CD4-positive, CD25-positive, alpha-beta regulatory T cell (primary cell): ENCODE measurements at regions not wholly inside any gene's neighbourhood (a gene's known extent, or its start where the extent isn't known, plus 50 kb on each side); places are given as distances from the start of the nearest gene placed in this dataset.

Source experiments
- ATAC-seq, 2 donors: fragments of 150-1000 bp; cut with Tn5 transposase; one replicate each; pipeline ENCODE4 v1.10.0; 2021; ENCODE audit warnings: low read depth in 2 of 2, moderate number of reproducible peaks in 2 of 2, moderate library complexity in 1 of 2
- DNase-seq, 3 donors: peaks; one replicate each; pipeline versions ENCODE4 v3.0.0 to v3.0.0-alpha.2; 2012 to 2022; ENCODE audit warnings: mixed read lengths in 1 of 3
- H3K27ac ChIP-seq: one replicate; pipeline ENCODE4 v1.7.0; 2013; ENCODE audit warnings: mild to moderate bottlenecking, low read length; ENCODE audit not compliant: insufficient read depth, poor library complexity, severe bottlenecking
- H3K27me3 ChIP-seq: one replicate; pipeline ENCODE4 v1.7.0; 2013; ENCODE audit warnings: low read length; ENCODE audit not compliant: control insufficient read depth, insufficient read depth
- H3K36me3 ChIP-seq: one replicate; pipeline ENCODE4 v1.7.0; 2013; ENCODE audit warnings: mild to moderate bottlenecking, low read length, moderate library complexity; ENCODE audit not compliant: control insufficient read depth, insufficient read depth
- H3K4me1 ChIP-seq: 2 replicates; pipeline ENCODE4 v1.7.0; 2013; ENCODE audit warnings: mild to moderate bottlenecking, low read length; ENCODE audit not compliant: insufficient read depth, control insufficient read depth, poor library complexity, severe bottlenecking
- H3K4me3 ChIP-seq: one replicate; pipeline ENCODE4 v1.7.0; 2013; ENCODE audit warnings: low read depth, mild to moderate bottlenecking, low read length, moderate library complexity
- H3K9me3 ChIP-seq, 2 experiments: 1 replicate in 1 of 2; 2 replicates in 1 of 2; pipeline ENCODE4 v1.7.0; 2013; ENCODE audit warnings: low read length in 2 of 2, mild to moderate bottlenecking in 1 of 2, moderate library complexity in 1 of 2; ENCODE audit not compliant: control insufficient read depth in 2 of 2
- H3K27ac Mint-ChIP-seq, 3 donors: one replicate each; pipeline ENCODE4 v1.8.0; 2020 to 2022; ENCODE audit warnings: mild to moderate bottlenecking in 3 of 3, mixed read lengths in 3 of 3, moderate library complexity in 2 of 3
- H3K27me3 Mint-ChIP-seq: one replicate; pipeline ENCODE4 v1.8.0; 2022; ENCODE audit warnings: mild to moderate bottlenecking, mixed read lengths
- H3K36me3 Mint-ChIP-seq: one replicate; pipeline ENCODE4 v1.8.0; 2020; ENCODE audit warnings: mixed read lengths
- H3K4me1 Mint-ChIP-seq, 4 donors: one replicate each; pipeline ENCODE4 v1.8.0; 2020 to 2022; ENCODE audit warnings: mixed read lengths in 4 of 4, mild to moderate bottlenecking in 1 of 4
- H3K4me3 Mint-ChIP-seq, 4 donors: one replicate each; pipeline ENCODE4 v1.8.0; 2020 to 2022; ENCODE audit warnings: mild to moderate bottlenecking in 4 of 4, mixed read lengths in 4 of 4, moderate library complexity in 3 of 4
- H3K9me3 Mint-ChIP-seq, 7 donors: one replicate each; pipeline ENCODE4 v1.8.0; 2020 to 2022; ENCODE audit warnings: mixed read lengths in 7 of 7, mild to moderate bottlenecking in 3 of 7, moderate library complexity in 2 of 7

DNA sequence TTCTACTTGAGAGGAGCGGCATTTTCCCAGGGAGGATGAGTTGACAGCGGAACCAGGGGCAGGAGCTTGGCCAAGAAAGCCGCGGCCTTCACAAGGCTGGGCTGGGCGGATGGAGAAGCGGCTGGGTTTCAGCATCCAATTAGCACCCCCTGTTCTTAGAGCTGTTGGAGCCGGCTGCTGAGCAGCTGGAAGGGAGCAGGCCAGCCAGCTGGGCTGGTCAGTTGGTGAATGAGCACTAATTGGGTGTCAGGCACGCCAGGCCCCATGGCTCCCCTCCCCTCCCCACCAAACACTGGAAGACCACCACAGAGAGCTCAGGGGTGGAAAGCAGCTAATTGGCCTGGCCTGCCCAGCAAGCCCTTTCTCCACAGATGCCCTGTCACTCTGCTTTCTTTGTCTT is 245.6 kb downstream of the RRAGC start:
- Histone ChIP-seq H3K4me1 (no peaks in the 10 kb centered on the region), H3K4me3 (no peak overlapping the region), H3K9me3 (peaks cover 0 to 4% of the 10 kb centered on the region in 2 experiments), H3K36me3 (no peaks in the 10 kb centered on the region), H3K27ac (no peak overlapping the region), H3K27me3 (peaks cover 4% of the 10 kb centered on the region)
- H3K36me3 Mint-ChIP-seq, result no peaks in the 10 kb centered on the region
- no peaks in the 10 kb centered on the region for H3K4me1 Mint-ChIP-seq
- no peak for ATAC-seq
- peaks cover 25% of the 10 kb centered on the region for H3K27me3 Mint-ChIP-seq
- no peak for DNase-seq
- no peak overlapping the region for H3K4me3 Mint-ChIP-seq
- H3K9me3 Mint-ChIP-seq, result peaks cover 0 to 6% (median 3%) of the 10 kb centered on the region in 7 donors
- no peak overlapping the region for H3K27ac Mint-ChIP-seq

DNA sequence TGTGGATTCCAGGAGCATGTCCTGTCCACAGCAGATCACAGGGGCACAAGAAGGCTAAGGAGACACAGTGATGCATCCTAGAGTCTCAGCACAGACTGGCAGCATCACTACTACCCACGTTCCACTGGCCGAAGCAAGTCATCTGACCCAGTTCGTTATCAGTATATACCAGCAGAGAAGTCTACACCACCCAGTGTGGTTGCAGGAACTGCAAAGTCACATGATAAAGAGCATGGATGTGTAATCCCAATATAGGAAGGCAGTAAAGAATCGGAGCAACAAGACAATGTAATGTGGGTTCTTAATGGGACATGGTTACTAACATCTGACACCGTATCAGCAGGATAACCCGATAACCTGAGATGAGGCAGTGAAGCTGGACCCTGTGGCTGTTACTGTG is 246.6 kb downstream of the RRAGC start:
- ATAC-seq, result no peak
- Mint-ChIP-seq H3K9me3 (peaks cover 0 to 6% (median 3%) of the 10 kb centered on the region in 7 donors), H3K27me3 (peaks cover 25% of the 10 kb centered on the region)

DNA sequence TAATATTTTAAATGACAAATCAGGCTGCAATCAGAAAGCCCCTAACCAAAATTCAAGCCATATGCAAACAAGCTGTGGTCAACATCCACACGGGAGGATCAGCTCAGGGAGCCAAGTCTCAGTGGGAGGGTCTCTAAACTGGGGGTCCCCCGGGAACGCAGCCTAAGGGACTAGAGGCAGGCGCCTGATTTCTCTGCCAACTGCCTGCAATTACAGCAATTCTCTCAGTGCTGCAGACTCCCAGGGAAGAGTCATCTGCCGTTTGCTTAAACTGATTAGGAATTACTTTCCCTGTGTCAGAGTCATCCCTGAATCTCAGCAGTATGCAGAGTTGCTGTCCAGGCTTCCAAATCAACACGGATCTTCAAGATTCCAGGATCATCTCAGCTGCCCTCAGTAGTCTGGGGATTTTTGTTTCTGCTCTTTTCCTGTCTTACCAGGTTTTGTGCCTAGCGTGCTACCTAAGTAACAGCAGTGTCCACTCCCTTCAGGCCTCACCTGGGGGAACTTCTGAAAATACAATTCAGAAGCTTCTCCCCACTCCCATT is 247.8 kb downstream of the RRAGC start:
- Mint-ChIP-seq H3K36me3 (no peaks in the 10 kb centered on the region), H3K9me3 (peaks cover 0 to 6% (median 3%) of the 10 kb centered on the region in 7 donors), H3K4me1 (no peaks in the 10 kb centered on the region), H3K4me3 (no peak overlapping the region), H3K27me3 (peaks cover 19% of the 10 kb centered on the region), H3K27ac (no peak overlapping the region)
- ATAC-seq (no peak), DNase-seq (no peak)
- no peaks in the 10 kb centered on the region for H3K4me1 ChIP-seq
- peaks cover 2% of the 10 kb centered on the region for H3K27me3 ChIP-seq
- no peaks in the 10 kb centered on the region for H3K36me3 ChIP-seq
- H3K27ac ChIP-seq, result no peak overlapping the region
- H3K9me3 ChIP-seq, result peaks cover 0 to 4% of the 10 kb centered on the region in 2 experiments
- H3K4me3 ChIP-seq, result no peak overlapping the region

More for the DNA sequence above, 246.6 kb downstream of the RRAGC start:
- DNase-seq, result no peak
- no peaks in the 10 kb centered on the region for H3K4me1 ChIP-seq
- Mint-ChIP-seq H3K4me1 (no peaks in the 10 kb centered on the region), H3K4me3 (no peak overlapping the region), H3K27ac (no peak overlapping the region), H3K36me3 (no peaks in the 10 kb centered on the region)
- H3K9me3 ChIP-seq, result peaks cover 0 to 4% of the 10 kb centered on the region in 2 experiments
- H3K27ac ChIP-seq, result no peak overlapping the region
- H3K36me3 ChIP-seq, result no peaks in the 10 kb centered on the region
- H3K27me3 ChIP-seq, result peaks cover 4% of the 10 kb centered on the region
- no peak overlapping the region for H3K4me3 ChIP-seq

DNA sequence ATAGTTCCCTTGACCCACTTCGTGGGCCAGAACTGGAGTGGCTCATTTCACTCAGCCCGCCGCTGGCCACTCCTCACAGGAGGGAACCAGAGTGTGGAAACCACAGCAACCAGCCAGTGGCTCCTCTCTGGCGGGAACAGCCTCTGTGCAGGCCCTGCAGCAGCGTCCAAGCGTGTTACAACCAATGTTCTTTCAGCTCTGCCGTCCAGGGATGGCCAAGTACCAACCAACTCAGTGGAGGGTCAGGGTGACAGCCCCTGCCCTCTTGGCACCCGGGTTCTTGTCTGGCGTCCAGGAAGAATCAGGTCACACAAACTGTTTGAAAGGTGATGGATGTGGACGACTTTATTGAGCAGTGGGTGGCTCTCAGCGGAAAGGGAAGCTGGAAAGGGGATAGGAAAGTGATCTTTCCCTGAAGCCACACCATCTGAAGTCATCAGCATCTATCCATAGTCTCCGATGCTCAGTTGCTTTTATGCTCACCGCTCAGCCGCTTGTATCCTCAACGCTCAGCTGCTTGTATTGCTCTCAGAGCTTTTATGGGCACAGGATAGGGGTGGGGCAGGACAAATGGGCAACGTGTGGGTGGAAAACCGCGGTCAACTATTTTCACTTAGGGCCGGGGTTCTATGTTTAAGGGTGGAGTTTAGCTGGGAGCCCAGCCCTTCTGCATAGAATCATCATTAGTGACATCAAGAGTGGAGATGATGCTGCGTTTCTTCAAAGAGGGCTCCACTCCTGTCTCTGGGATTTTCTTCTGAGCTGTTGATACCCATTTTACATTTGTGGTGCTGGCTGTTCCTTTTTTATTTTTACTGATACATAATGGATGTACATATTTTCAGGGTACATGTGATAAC is 250.2 kb downstream of the RRAGC start:
- Histone ChIP-seq H3K27ac (no peak overlapping the region), H3K4me1 (no peaks in the 10 kb centered on the region), H3K9me3 (no peaks in the 10 kb centered on the region), H3K27me3 (no peaks in the 10 kb centered on the region), H3K4me3 (no peak overlapping the region), H3K36me3 (no peaks in the 10 kb centered on the region)
- no peak overlapping the region for H3K4me3 Mint-ChIP-seq
- H3K36me3 Mint-ChIP-seq, result no peaks in the 10 kb centered on the region
- peaks cover 15% of the 10 kb centered on the region for H3K27me3 Mint-ChIP-seq
- ATAC-seq (no peak), DNase-seq (no peak)
- no peaks in the 10 kb centered on the region for H3K4me1 Mint-ChIP-seq
- no peak overlapping the region for H3K27ac Mint-ChIP-seq
- H3K9me3 Mint-ChIP-seq, result no peaks in the 10 kb centered on the region

DNA sequence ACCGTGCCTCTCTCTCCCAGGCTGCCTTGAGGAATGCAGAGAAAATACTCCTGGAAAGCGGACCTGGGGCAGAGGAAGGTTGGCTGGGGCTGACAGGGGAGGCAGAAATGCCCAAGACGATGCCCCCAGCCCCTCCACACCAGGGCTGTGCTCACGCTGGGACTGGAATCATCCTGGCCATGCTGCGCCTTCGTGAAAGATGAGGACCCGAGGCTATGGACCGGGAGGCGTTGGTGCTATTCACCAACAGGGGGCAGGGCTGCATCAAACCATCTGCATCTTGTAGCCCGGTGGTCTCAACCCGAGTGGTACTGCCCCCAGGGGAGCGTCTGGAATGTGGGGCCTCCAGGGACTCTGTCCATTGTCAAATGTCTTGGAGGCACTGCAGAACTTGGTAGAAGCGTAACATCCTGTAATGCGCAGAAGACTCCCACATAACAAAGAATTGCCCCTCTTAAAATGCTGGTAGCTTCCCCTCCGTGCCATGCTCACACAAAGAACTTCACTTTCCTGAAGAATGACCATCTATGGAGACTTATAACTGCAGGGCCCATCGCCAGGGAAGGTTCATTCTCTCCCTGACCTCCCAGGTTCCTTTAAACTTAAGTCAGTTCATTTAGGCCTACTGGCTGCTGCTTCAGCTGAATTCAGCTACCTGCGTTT is 251.2 kb downstream of the RRAGC start:
- no peaks in the 10 kb centered on the region for H3K4me1 Mint-ChIP-seq
- H3K27ac Mint-ChIP-seq, result no peak overlapping the region
- peak in 1 of 3 donors; percentile 20 for DNase-seq
- Histone ChIP-seq H3K4me1 (no peaks in the 10 kb centered on the region), H3K9me3 (no peaks in the 10 kb centered on the region), H3K27ac (no peak overlapping the region), H3K36me3 (no peaks in the 10 kb centered on the region), H3K4me3 (no peak overlapping the region), H3K27me3 (peaks cover 3% of the 10 kb centered on the region)
- no peaks in the 10 kb centered on the region for H3K9me3 Mint-ChIP-seq
- H3K27me3 Mint-ChIP-seq, result peaks cover 14% of the 10 kb centered on the region
- H3K4me3 Mint-ChIP-seq, result no peak overlapping the region
- no peaks in the 10 kb centered on the region for H3K36me3 Mint-ChIP-seq
- no peak for ATAC-seq

DNA sequence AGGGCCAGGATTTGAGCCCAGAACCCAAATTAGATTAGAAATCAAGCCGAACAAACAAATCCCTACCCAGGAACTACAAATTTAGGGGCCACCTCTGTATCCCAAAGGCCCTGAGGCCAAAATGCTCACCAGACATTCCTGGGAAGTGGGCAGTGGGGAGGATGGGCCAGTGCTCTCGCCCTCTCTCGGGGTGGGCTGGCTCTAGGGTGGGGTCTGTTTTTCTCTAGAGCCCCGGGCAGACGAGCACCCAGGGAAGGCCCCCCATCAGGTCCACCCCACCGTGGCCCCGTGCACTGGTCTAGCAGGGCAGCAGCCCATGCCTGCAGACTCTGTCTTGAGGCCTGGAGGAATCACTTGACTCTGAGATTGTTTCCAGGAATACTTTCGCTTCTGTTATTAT is 252.0 kb downstream of the RRAGC start:
- H3K9me3 ChIP-seq, result no peaks in the 10 kb centered on the region
- no peak overlapping the region for H3K4me3 ChIP-seq
- peaks cover 3% of the 10 kb centered on the region for H3K27me3 ChIP-seq
- H3K36me3 ChIP-seq, result no peaks in the 10 kb centered on the region
- H3K27me3 Mint-ChIP-seq, result peaks cover 9% of the 10 kb centered on the region
- no peak overlapping the region for H3K4me3 Mint-ChIP-seq
- no peak for ATAC-seq
- H3K4me1 Mint-ChIP-seq, result no peaks in the 10 kb centered on the region
- H3K36me3 Mint-ChIP-seq, result no peaks in the 10 kb centered on the region
- DNase-seq, result no peak
- H3K27ac Mint-ChIP-seq, result no peak overlapping the region
- no peak overlapping the region for H3K27ac ChIP-seq
- no peaks in the 10 kb centered on the region for H3K4me1 ChIP-seq
- no peaks in the 10 kb centered on the region for H3K9me3 Mint-ChIP-seq

DNA sequence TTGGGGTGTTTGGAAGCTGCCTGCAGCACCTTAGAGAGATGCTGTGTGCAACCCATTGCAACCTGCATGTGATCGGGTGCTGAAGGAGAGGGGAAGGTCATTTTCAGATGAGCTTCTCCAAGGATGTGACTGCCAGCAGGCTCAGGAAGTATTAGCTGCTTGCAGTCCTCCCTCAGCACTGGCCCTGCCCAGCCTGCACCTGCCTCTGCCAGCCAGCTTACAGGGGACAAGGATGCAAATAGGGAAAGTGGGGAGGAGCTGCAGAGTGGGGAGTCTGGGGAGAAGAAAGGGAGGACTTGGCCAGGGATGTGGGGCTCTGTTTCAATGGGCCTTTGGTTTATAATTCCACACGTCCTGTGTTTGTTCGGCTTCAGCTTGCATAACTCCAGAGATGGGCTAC is 254.5 kb downstream of the RRAGC start:
- DNase-seq (no peak), ATAC-seq (no peak)
- H3K4me3 Mint-ChIP-seq, result no peak overlapping the region
- Histone ChIP-seq H3K4me3 (no peak overlapping the region), H3K27ac (no peak overlapping the region), H3K27me3 (peaks cover 7% of the 10 kb centered on the region), H3K36me3 (no peaks in the 10 kb centered on the region), H3K4me1 (no peaks in the 10 kb centered on the region), H3K9me3 (no peaks in the 10 kb centered on the region)
- peaks cover 10% of the 10 kb centered on the region for H3K27me3 Mint-ChIP-seq
- no peaks in the 10 kb centered on the region for H3K9me3 Mint-ChIP-seq
- H3K27ac Mint-ChIP-seq, result no peak overlapping the region
- no peaks in the 10 kb centered on the region for H3K36me3 Mint-ChIP-seq
- no peaks in the 10 kb centered on the region for H3K4me1 Mint-ChIP-seq
